CD4-positive, alpha-beta T cell treated with Interleukin-6 for 4 hours (primary cell): ENCODE measurements at regions not wholly inside any gene's neighbourhood (a gene's known extent, or its start where the extent isn't known, plus 50 kb on each side); places are given as distances from the start of the nearest gene placed in this dataset.
"Not testable (repeated sequence)": the region's sequence is repeated elsewhere in the genome, so short reads cannot be mapped to it uniquely, and the experiment has no call there.

Experiments used
- DNase-seq: peaks from one replicate; pipeline ENCODE4 v3.0.0-alpha.2; 2020; ENCODE audit warnings: mixed read lengths

- DNase-seq = no peak
Measured at GRCh38 chr14:82636426-82636825, 1102.8 kb upstream of the SEL1L start.

- no peak for DNase-seq
Measured at GRCh38 chr14:82641050-82641540, 1107.4 kb upstream of the SEL1L start.

- DNase-seq = peak; percentile 13
Measured at GRCh38 chr14:82642425-82642824, 1108.8 kb upstream of the SEL1L start.

- DNase-seq = no peak
Measured at GRCh38 chr14:82647088-82647810, 1113.6 kb upstream of the SEL1L start.

- no peak for DNase-seq
Measured at GRCh38 chr14:82655770-82656169, 1122.1 kb upstream of the SEL1L start.

GRCh38 chr14:82657186-82657675 lies 1123.6 kb upstream of the SEL1L start:
- no peak for DNase-seq

GRCh38 chr14:82661258-82661657 lies 1127.6 kb upstream of the SEL1L start:
- no peak for DNase-seq

- no peak for DNase-seq
Measured at GRCh38 chr14:82667006-82667405, 1133.4 kb upstream of the SEL1L start.

GRCh38 chr14:82667501-82667900 lies 1133.8 kb upstream of the SEL1L start:
- DNase-seq = no peak

- no peak for DNase-seq
Measured at GRCh38 chr14:82676403-82676802, 1142.8 kb upstream of the SEL1L start.

- DNase-seq = no peak
Measured at GRCh38 chr14:82689948-82690347, 1156.3 kb upstream of the SEL1L start.

GRCh38 chr14:82691191-82691590 lies 1157.5 kb upstream of the SEL1L start:
- not testable (repeated sequence) for DNase-seq

GRCh38 chr14:82694820-82695219 lies 1161.2 kb upstream of the SEL1L start:
- no peak for DNase-seq

- DNase-seq = no peak
Measured at GRCh38 chr14:82704218-82704617, 1170.6 kb upstream of the SEL1L start.

- no peak for DNase-seq
Measured at GRCh38 chr14:82710267-82710841, 1176.7 kb upstream of the SEL1L start.

GRCh38 chr14:82719617-82720016 lies 1186.0 kb upstream of the SEL1L start:
- DNase-seq = no peak

GRCh38 chr14:82720431-82720830 lies 1186.8 kb upstream of the SEL1L start:
- no peak for DNase-seq

GRCh38 chr14:82720946-82721345 lies 1187.3 kb upstream of the SEL1L start:
- no peak for DNase-seq

- no peak for DNase-seq
Measured at GRCh38 chr14:82724316-82724715, 1190.7 kb upstream of the SEL1L start.

- DNase-seq = no peak
Measured at GRCh38 chr14:82725213-82725612, 1191.6 kb upstream of the SEL1L start.

GRCh38 chr14:82731526-82731925 lies 1197.9 kb upstream of the SEL1L start:
- DNase-seq = no peak

- DNase-seq = no peak
Measured at GRCh38 chr14:82740547-82740946, 1206.9 kb upstream of the SEL1L start.

GRCh38 chr14:82755476-82755875 lies 1221.8 kb upstream of the SEL1L start:
- no peak for DNase-seq

GRCh38 chr14:82755923-82756322 lies 1222.3 kb upstream of the SEL1L start:
- no peak for DNase-seq

- no peak for DNase-seq
Measured at GRCh38 chr14:82757776-82758175, 1224.1 kb upstream of the SEL1L start.
